Left lung (tissue), 4 donors: ENCODE measurements at regions not wholly inside any gene's neighbourhood (a gene's known extent, or its start where the extent isn't known, plus 50 kb on each side); places are given as distances from the start of the nearest gene placed in this dataset.

ENCODE experiments used
- ATAC-seq: fragments of 200-7000 bp; cut with Tn5 transposase; one replicate; pipeline ENCODE4 v1.9.1; 2020; ENCODE audit warnings: moderate library complexity
- DNase-seq, 4 donors: peaks; one replicate each; pipeline ENCODE4 v3.0.0-alpha.2; 2013 to 2020
- H3K27ac ChIP-seq, 2 donors: fragments of 200-600 bp; sonication (generic) in 1 of 2; one replicate each; pipeline versions ENCODE4 v1.5.0 to v1.8.0; 2020 to 2021
- H3K27me3 ChIP-seq, 2 donors: fragments of 200-600 bp; sonication (generic) in 1 of 2; one replicate each; pipeline versions ENCODE4 v1.5.0 to v1.8.0; 2020 to 2021
- H3K36me3 ChIP-seq, 2 donors: fragments of 200-600 bp; sonication (generic) in 1 of 2; one replicate each; pipeline versions ENCODE4 v1.5.0 to v1.8.0; 2020 to 2021
- H3K4me1 ChIP-seq, 2 donors: fragments of 200-600 bp; one replicate each; pipeline ENCODE4 v1.8.0; 2021
- H3K4me3 ChIP-seq, 2 donors: fragments of 200-600 bp; sonication (generic) in 1 of 2; one replicate each; pipeline versions ENCODE4 v1.5.0 to v1.8.0; 2020 to 2021; ENCODE audit warnings: mild to moderate bottlenecking in 1 of 2
- H3K9me3 ChIP-seq, 2 donors: fragments of 200-600 bp; sonication (generic) in 1 of 2; one replicate each; pipeline versions ENCODE4 v1.5.0 to v1.8.0; 2020 to 2021
- intact Hi-C, 2 donors: fragments of 100-400 bp; cut with DNase I; formaldehyde crosslinking; loops; one replicate each; pipeline versions ENCODE4 v1.11.2 to v1.14.2; 2022
- TF ChIP-seq, protein P1 (sequence below), 2 donors: fragments of 200-600 bp; sonication (generic) in 1 of 2; IDR thresholded peaks; one replicate each; pipeline versions ENCODE4 v1.5.0 to v1.8.0; 2021; ENCODE audit warnings: antibody characterized with exemption in 2 of 2
- donor health status: DM: no; HTN: yes; CAD: no.
- donor health status: DM: no; HTN: no; CAD: no.

DNA sequence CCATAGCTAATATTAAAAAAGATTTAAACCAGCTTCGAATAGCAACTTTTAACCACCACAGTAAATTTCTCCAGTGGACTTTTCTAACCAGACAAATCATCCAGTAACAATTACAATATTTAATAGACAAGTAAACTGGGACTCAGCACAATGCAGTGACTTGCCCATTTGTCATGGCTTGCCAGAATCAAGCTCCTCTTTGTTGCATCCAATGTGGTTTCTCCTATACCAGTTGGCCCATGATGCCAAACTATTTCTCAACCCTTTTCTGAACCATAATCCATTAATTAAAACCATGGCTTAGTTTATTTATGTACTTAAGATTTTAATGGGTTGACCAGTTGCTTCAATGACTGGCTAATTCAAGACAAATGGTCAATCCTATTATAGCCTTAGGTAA, 64.4 kb downstream of the DIO2 start:
- ATAC-seq = no peak
- Histone ChIP-seq H3K36me3 (no peaks in the 10 kb centered on the region), H3K27ac (no peak overlapping the region), H3K4me1 (no peaks in the 10 kb centered on the region), H3K27me3 (no peaks in the 10 kb centered on the region), H3K4me3 (no peak overlapping the region), H3K9me3 (peaks cover 0 to 3% of the 10 kb centered on the region in 2 donors)
- TF ChIP-seq, protein P1, sequence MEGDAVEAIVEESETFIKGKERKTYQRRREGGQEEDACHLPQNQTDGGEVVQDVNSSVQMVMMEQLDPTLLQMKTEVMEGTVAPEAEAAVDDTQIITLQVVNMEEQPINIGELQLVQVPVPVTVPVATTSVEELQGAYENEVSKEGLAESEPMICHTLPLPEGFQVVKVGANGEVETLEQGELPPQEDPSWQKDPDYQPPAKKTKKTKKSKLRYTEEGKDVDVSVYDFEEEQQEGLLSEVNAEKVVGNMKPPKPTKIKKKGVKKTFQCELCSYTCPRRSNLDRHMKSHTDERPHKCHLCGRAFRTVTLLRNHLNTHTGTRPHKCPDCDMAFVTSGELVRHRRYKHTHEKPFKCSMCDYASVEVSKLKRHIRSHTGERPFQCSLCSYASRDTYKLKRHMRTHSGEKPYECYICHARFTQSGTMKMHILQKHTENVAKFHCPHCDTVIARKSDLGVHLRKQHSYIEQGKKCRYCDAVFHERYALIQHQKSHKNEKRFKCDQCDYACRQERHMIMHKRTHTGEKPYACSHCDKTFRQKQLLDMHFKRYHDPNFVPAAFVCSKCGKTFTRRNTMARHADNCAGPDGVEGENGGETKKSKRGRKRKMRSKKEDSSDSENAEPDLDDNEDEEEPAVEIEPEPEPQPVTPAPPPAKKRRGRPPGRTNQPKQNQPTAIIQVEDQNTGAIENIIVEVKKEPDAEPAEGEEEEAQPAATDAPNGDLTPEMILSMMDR (IDR thresholded peaks at IDR 0.05) = no peak
- intact Hi-C loops = no loop called here
- DNase-seq = no peak

- Histone ChIP-seq H3K4me3 (no peak overlapping the region), H3K27ac (no peak overlapping the region), H3K4me1 (no peaks in the 10 kb centered on the region), H3K9me3 (peaks cover 0 to 21% of the 10 kb centered on the region in 2 donors), H3K27me3 (no peaks in the 10 kb centered on the region), H3K36me3 (no peaks in the 10 kb centered on the region)
- DNase-seq (peak in 2 of 4 donors; percentile 7 to 32), ATAC-seq (no peak)
- TF ChIP-seq, protein P1 (IDR thresholded peaks at IDR 0.05) = no peak
- intact Hi-C loops = no loop called here
These were observed 74.9 kb downstream of the DIO2 start for GRCh38 chr14:80136358-80136757.

- DNase-seq (no peak), ATAC-seq (no peak)
- H3K36me3 ChIP-seq = no peaks in the 10 kb centered on the region
- no peaks in the 10 kb centered on the region for H3K27me3 ChIP-seq
- intact Hi-C loops = no loop called here
- TF ChIP-seq, protein P1 (IDR thresholded peaks at IDR 0.05) = no peak
- H3K9me3 ChIP-seq = peaks cover 0 to 21% of the 10 kb centered on the region in 2 donors
- no peak overlapping the region for H3K27ac ChIP-seq
- no peaks in the 10 kb centered on the region for H3K4me1 ChIP-seq
- no peak overlapping the region for H3K4me3 ChIP-seq
These were observed 75.8 kb downstream of the DIO2 start for GRCh38 chr14:80135305-80136088.

GRCh38 chr14:80134321-80134720, 77.0 kb downstream of the DIO2 start:
- Histone ChIP-seq H3K9me3 (peaks cover 0 to 24% of the 10 kb centered on the region in 2 donors), H3K27ac (no peak overlapping the region), H3K36me3 (no peaks in the 10 kb centered on the region), H3K27me3 (no peaks in the 10 kb centered on the region), H3K4me1 (no peaks in the 10 kb centered on the region), H3K4me3 (no peak overlapping the region)
- ATAC-seq (no peak), DNase-seq (no peak)
- intact Hi-C loops = no loop called here
- TF ChIP-seq, protein P1 (IDR thresholded peaks at IDR 0.05) = no peak

DNA sequence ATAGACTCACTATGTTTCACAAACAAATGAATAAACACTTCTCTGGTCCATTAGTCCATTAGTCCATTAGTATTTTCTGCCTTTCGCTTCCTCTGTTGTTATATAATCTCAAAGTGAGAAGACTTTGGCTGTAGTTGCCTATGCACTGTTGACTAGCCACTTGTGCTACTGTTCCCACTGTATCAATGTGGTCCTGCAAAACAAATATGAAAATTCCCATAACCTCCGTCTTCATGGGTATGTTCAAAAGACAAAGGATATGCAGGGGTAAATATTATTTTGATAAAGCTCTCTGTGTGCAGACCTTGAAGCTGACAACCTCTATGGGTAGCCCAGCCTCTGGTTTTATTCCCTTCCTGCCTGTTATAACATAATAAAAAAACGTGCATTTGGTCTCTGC, 77.8 kb downstream of the DIO2 start:
- Histone ChIP-seq H3K4me1 (no peaks in the 10 kb centered on the region), H3K27ac (no peak overlapping the region), H3K9me3 (peaks cover 0 to 24% of the 10 kb centered on the region in 2 donors), H3K36me3 (no peaks in the 10 kb centered on the region), H3K27me3 (no peaks in the 10 kb centered on the region), H3K4me3 (no peak overlapping the region)
- no peak for DNase-seq
- intact Hi-C loops = no loop called here
- TF ChIP-seq, protein P1 (IDR thresholded peaks at IDR 0.05) = no peak
- ATAC-seq = no peak
